Frontal cortex (tissue), 3 donors: ENCODE measurements at regions not wholly inside any gene's neighbourhood (a gene's known extent, or its start where the extent isn't known, plus 50 kb on each side); places are given as distances from the start of the nearest gene placed in this dataset.
A peak's percentile ranks its signal among the peaks of the same experiment; 100 is the strongest.
"Not testable (repeated sequence)": the region's sequence is repeated elsewhere in the genome, so short reads cannot be mapped to it uniquely, and the experiment has no call there.

ENCODE experiments used
- DNase-seq, 2 donors: peaks; one replicate each; pipeline ENCODE4 v3.0.0; 2012; ENCODE audit warnings: low spot score in 2 of 2
- FAIRE-seq: peaks from 2 replicates; lab custom pipeline; 2012; peaks lifted over from hg19 to GRCh38; lab: Jason Lieb, UNC
- donor health status: control.
- donor health status: control.
- donor health status: control.

DNA sequence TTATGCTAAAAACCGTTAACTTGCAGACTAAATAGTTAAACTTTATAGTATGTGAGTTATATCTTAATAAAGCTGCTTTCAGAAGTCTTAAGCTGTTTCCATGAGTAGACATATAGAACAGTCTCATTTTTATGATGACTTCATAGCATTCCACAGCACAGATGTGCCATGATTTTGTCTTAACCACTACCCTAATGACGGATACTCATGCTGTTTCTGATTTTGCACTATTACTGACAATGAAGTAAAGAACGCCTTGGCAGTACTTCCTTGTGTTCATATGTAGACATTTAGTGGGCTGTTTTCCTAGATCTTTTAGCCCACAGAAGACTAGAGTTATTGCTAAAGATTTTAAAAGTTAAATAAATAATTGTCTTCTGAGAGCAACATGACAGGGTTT is 175.6 kb upstream of the RAB6C start:
- FAIRE-seq, result no peak
- no peak for DNase-seq

DNA sequence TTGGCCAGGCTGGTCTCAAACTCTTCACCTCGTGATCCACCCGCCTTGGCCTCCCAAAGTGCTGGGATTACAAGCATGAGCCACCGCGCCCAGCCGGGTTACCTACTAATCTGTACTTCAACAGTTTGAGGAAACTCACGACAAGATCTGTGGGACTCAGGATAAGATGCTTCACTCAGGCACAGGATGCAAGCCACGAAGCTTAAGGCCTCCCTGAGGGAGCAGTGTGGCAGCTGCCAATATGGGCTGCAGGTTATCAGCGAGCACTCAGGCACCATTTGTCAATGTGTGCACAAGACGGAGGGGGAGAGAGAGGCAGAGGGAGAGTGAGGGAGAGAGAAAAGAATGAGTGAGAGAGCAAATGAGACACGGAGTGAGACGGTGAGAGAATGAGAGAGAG is 173.6 kb upstream of the RAB6C start:
- FAIRE-seq (no peak), DNase-seq (no peak)

DNA sequence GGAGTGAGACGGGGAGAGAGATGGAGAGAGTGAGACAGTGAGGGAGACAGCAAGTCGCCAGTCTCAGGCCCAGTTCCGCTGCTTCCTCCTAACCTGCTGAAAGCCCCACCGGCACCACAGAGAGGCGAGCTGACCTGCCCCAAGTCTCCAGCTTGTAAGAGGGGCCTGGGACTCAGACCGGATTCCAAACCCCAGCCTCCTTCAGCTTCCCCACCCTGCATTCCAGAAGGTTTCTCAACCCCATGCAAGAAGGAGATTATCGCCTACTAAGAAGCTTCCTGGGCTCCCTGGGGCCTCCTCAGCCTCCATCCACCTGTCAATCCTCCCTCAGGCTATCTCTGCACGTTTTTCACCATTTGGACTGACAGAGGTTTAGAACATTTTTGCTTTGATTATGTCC is 173.1 kb upstream of the RAB6C start:
- no peak for DNase-seq
- FAIRE-seq, result no peak

DNA sequence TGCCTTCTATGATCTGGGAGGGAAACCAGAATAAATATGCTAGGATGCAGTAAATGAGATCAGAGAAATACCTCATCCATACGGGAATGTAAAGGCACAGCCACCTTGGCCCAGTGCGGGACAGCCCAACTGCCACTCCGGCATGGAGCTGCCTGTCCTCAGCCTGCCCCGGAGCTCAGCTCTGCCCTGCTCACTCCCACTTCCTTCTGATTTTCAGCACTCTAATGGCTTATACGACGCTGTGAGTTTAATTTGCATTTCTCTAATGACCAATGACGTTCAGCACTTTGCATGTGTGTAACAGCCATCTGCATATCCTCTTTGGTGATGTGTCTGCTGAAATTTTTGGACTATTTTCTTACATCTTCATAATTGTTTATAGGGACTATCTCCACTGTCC is 172.5 kb upstream of the RAB6C start:
- no peak for FAIRE-seq
- DNase-seq, result no peak

DNA sequence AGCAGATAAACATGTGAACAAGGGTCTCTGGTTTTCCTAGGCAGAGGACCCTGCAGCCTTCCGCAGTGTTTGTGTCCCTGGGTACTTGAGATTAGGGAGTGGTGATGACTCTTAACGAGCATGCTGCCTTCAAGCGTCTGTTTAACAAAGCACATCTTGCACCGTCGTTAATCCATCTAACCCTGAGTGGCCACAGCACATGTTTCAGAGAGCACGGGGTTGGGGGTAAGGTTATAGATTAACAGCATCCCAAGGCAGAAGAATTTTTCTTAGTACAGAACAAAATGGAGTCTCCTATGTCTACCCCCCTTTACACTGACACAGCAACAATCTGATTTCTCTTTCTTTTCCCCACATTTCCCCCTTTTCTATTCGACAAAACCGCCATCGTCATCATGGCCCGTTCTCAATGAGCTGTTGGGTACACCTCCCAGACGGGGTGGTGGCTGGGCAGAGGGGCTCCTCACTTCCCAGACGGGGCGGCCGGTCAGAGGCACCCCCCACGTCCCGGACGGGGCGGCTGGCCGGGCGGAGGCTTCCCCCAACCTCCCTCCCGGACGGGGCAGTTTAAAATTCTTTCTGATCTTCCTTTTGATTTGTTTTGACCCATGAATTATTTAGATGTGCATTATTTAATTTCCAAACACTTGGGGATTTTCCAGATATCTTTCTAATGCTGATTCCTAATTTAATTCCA is 171.7 kb upstream of the RAB6C start:
- not testable (repeated sequence) for FAIRE-seq, DNase-seq

DNA sequence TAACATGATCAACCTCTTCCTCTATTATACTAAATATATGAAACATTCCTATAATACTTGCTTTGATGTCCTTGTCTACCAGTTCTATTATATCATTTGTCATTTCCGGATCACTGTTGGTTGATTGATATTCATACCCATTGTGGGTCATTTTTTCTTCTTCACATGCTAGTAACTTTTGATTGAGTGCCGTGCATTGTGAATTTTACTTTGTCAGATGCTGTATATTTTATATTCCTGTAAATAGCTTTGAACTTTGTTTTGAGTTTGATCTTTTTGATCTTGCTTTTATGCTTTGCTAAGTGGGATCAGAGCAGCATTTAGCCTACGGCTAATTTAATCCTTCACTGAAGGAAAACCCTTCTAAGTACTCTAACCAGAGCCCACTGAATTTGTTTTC is 168.9 kb upstream of the RAB6C start:
- FAIRE-seq (no peak), DNase-seq (no peak)

DNA sequence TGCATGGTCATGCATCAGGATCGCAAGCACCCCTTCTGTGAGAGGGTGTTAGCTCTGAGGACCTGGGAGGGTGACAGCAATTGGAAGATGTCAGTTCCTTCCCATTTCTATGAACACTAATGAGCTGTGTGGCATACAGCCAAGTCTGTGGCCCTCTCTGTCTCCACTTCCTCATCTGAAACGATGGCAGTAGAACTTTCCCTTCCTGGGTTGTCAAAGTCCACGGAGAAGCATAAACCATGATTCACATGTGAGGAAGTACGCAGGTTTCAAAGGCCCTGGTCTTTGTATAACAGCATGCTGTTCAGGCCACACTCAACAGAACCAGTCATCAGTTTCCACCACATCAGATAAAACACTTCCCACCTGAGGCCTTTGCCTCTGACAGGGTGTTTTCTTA is 167.4 kb upstream of the RAB6C start:
- no peak for FAIRE-seq
- DNase-seq, result peak in 1 of 2 donors; percentile 39

DNA sequence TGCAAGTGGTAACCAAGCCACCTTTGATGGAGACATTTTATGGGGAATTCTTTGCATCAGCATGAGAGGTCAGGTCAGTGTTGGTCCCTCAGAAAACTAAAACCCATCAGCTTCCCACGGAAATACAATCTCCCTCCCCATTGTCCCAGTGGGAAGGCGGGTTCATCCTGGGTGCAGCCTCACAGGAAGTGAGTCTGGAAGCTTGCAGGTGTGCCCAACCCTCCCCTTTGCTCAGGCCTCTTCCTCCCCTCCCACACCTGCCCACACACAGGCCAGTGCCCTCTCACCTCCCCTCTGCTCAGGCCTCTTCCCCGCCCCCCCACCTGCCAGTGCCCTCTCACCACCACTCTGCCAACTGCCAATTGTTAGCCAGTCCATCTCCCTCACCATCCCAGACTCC is 166.8 kb upstream of the RAB6C start:
- no peak for DNase-seq

DNA sequence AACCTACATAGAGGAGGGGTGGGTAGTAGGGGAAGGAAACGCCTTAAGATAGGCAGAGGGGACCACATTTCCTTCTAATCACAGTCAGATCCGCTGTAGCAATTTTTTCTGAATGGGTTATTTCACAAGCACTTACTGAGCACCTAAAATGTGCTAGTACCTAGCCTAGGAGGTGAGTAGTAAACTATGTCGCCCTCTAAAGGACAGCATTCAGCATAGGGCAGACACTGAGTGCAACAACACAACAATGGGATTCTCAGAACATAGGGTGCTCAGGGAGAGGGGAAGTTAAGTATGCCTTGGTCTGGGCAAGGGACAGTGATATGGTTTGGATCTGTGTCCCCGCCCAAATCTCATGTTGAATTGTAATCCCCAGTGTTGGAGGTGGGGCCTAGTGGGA is 166.1 kb upstream of the RAB6C start:
- FAIRE-seq (no peak), DNase-seq (no peak)

More for the DNA sequence above, 166.8 kb upstream of the RAB6C start:
- FAIRE-seq, result no peak

DNA sequence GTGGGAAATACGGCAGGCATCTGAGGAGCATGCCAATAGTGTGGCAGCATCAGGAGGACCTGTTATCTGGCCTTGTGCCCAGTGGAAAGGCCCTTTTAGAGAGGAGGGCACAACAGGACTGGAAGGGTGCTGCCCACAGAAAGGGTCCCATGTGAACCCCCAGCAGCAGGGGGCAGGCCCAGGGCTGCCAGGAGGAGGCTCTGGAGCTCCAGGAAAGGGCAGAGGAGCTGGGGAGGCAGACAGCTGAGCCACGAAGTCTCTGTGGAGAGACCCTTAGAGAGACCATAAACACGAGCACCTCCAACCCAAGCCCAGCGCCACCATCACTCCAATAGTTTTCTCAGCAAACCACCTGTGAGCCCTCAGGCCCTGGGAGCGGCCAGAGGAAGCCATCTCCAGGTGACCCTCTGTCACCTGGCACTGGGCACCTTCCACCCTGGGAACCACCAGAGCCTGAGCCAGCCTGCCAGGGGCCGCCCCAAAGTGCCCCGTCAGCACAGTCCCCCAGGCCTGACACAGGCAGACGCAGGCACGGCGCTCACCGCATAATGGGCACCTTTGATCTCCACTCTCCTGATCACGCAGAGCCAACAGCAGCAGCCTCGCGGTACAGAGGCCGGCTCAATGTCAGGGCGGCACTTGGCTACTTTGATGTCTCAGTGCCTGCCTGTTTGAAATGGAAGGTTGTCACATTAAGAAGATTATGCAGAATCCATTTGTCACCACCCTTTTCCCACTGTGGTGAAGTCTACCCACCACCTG is 162.5 kb upstream of the RAB6C start:
- no peak for FAIRE-seq
- no peak for DNase-seq

DNA sequence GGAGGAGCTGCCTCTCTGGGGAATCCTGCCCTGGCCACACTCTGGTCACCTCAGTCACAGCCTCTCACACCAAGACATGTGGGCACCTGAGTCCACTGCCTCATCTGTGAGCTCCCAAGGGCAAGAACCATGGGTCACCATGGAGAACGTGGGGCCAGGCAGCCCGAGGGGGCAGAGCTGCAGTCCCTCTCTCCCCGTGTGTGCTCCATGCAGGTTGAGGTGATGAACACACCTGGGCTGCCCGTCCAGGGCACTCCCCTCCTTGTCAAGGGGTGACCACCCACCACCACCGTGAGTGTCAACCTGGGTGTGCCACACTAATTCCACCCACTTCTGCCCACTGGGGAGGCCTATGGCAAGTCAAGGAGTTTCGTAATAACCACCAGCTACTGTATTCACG is 159.6 kb upstream of the RAB6C start:
- DNase-seq, result no peak
- FAIRE-seq, result no peak

DNA sequence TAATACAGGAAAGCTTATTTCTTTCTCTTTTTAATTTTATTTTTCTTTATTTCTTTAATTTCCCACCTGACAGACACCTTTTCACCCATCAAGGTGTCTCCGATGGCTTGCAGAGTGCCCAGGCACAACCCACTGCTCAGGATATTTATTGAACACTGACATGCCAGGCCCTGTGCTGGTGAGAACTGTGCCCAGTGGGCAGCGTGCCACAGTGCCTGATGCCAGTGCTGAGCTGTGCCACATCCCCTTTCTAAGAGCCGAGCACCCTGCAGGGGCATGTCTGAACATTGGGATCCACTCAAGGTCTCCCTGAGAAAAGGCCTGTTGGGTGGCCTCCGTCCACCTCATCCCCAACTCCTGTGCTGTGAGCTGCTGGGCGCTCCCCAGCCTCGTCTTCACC is 158.6 kb upstream of the RAB6C start:
- DNase-seq, result no peak
- FAIRE-seq, result no peak

DNA sequence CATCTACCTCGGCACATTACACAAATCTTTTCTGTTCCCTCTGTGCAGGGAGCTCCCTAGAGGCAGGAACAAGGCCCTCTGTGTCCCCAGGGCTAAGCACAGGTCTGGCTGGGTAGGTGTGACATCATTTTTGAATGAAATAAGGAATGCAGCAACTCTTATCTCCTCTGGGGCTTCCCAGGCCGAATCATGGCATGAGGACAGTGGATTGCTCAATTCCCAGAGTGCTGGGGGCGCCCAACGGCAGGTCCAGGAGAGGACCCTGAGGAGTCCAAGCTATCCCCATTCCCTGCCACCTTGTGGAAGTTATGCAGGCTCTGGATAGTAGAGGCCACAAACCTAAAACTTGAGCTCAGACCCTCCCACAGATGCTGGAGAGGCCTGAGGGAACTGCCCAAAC is 158.0 kb upstream of the RAB6C start:
- DNase-seq, result no peak
- FAIRE-seq, result no peak

DNA sequence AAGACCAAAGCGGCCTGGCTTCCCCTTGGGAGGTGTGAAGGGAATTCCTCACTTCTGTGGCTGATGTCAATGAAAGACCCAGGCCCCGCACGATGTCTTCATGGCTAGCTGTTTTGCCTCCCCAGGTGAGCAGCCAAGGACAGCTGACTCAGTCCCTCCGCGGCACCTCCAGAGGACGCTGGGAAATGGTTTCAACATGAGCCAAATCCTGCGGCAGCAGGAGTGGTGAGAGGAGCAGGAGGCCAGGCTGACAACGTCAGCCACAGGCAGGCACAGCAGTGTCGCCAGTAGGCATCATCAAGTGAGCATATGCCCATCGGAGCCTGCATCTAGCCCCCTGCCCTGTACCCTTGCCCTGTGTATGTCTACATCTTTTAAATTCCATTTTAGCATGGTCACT is 156.4 kb upstream of the RAB6C start:
- FAIRE-seq (no peak), DNase-seq (no peak)

DNA sequence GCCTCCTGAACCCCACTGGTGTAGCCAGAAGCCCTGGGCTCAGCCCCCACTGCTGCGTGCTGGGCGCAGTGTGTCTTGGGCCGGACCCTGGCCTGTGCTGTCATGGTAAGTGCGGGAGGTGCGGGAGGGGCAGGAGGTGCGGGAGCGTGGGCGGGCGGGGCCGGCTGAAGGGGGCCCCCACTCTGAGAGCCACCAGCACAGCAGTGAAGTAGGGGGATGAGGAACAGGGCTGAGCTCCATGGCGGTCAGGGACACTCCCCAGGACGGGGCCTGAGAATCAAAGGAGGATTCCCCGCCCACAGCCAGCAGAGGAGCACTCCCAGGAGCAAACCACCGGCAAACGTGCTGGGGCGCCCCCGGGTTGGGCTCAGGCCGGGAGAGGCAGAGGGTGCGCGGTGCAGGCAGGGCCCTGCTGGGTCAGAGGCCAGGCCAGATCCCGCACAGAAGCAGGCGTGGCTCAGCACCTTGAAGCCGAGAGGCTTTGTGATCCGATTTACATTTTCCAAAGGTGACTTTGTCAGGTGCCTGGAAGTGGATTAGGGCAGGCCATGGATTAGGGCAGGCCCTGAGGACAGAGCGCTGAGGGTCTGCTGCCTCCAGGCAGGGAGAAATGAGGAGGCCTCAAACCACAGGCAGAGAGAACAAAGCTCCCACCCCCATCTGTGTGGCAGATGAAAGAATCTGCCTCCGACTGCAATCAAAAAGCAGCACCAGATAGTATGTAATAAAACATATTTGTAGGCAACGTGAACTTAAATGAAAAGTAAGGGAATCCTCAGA is 152.0 kb upstream of the RAB6C start:
- DNase-seq (no peak), FAIRE-seq (no peak)

DNA sequence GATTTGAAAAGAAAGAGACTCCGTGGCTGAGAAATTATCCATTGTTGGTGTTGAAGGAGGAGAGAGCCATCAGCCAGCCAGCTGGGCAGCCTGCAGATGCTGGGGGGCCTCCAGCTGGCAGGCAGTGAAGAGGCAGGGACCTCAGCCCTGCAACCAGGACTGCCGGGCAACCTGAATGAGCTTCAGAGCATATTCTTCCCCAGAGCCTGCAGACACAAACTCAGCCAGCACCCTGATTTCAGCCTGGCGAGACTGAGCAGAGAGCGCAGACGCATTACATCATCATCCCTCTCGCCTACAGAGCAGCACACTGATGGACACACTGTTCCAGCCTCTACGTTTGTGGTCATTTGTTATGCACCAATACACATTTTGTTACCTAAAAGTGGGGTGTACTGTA is 150.7 kb upstream of the RAB6C start:
- DNase-seq, result no peak
- no peak for FAIRE-seq

DNA sequence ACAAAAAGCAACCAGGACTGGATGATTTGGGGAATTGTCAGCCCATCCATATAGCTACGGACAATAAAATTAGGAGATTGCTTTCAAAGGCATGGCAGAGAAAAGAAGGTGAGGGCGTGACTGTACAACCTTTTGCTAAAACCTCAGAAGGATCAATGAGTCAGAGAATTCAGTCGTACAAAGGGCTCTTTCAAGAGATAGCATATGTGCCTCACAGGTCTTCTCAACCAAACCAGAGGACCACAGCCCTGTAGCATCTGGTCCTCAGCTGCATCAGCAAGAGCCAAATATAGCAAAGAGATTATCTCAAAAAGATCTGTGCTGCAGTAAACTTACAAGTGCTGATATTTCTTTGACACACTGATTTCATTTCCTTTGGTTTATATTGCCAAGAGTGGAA is 149.9 kb upstream of the RAB6C start:
- FAIRE-seq (no peak), DNase-seq (no peak)

DNA sequence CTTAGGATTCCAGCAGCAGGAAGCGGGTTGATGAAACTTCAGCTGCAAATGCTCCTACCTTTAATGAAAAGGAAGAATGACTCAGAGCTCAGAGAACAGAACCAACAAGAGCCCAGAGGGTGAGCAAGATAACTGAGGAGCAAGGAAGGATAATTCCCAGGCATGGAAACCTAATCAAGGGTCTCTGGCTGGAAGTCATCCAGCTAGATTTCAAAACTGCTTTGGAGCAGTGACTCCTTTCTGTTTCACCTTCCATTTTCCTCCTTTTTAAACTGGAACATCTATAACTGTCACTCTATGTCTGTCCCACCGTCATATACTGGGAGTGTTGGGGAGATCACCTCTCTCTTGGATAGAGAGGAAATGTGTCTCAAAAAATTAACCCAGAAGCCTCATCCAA is 148.4 kb upstream of the RAB6C start:
- no peak for FAIRE-seq

DNA sequence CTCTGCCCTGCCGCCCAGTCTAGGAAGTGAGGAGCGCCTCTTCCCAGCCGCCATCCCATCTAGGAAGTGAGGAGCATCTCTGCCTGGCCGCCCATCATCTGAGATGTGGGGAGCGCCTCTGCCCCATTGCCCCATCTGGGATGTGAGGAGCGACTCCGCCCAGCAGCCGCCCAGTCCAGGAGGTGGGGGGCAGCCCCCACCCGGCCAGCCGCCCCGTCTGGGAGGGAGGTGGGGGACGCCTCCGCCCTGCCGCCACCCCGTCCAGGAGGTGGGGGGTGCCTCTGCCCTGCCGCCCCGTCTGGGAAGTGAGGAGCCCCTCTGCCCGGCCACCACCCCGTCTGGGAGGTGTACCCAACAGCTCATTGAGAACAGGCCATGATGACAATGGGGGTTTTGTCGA is 146.0 kb upstream of the RAB6C start:
- not testable (repeated sequence) for FAIRE-seq, DNase-seq

More for the DNA sequence above, 148.4 kb upstream of the RAB6C start:
- no peak for DNase-seq

DNA sequence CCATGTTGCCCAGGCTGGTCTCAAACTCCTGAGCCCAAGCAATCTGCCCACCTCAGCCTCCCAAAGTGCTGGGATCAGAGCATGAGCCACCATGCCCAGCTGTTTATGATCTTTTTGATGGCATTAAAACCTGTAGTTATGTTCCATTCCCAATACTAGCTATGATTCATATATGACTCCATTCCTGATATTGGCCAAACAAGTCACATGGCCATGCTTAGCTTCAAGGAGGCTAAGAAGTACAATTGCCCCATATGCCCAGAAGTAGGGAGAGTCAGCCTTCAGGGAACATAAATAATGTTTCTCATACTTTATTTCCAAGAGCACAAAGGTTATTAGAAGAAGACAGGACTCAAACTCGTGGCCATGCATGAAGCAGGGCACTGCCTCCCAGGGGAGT is 132.4 kb upstream of the RAB6C start:
- FAIRE-seq (no peak), DNase-seq (no peak)
